ENCODE measurements at regions not wholly inside any gene's neighbourhood (a gene's known extent, or its start where the extent isn't known, plus 50 kb on each side); places are given as distances from the start of the nearest gene placed in this dataset.

DNA sequence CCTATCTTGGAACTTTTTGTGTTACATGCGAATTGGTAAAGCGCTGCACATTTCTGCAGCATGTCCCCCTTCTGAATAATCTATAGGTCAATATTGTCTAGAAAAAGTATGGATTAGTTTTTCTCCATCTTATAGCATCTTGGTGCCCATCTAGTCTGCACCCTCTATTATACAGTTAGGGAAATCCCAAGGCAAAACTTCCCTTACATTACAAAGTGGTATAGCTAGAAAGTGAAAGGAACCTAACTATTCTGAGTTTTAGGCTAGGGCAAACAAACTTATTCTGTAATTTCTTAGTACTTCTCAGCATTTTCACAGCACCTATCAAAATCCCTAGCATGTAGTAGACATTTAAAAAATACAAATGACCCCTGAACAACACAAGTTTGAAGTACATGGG is 133.5 kb upstream of the CCDC28A start:
- Mint-ChIP-seq H3K9me3 (no peaks in the 10 kb centered on the region), H3K27ac (no peak overlapping the region), H3K4me3 (no peak overlapping the region), H3K4me1 (peaks cover 8% of the 10 kb centered on the region), H3K36me3 (no peaks in the 10 kb centered on the region), H3K27me3 (ENCODE audit: low read depth) (no peaks in the 10 kb centered on the region)
- DNase-seq (ENCODE audit: low spot score) (no peak), ATAC-seq (no peak)
- ChIA-PET POLR2A (interaction anchor here (0.7 kb wide), 1 partner anchor 101 kb away, joined by 5 read pairs; no protein-coding TSS in a partner anchor), CTCF (interaction anchor here (0.6 kb wide), 1 partner anchor 60 kb away, joined by 7 read pairs; no protein-coding TSS in a partner anchor)
- TF ChIP-seq SMAD4 (CRISPR knock-in tag; IDR thresholded peaks at IDR 0.05), result no peak
- no peak for TF ChIP-seq OVOL2 (CRISPR knock-in tag; IDR thresholded peaks at IDR 0.05; ENCODE audit: borderline replicate concordance)
- TF ChIP-seq ZBTB21 (CRISPR knock-in tag; IDR thresholded peaks at IDR 0.05; ENCODE audit: borderline replicate concordance), result no peak

DNA sequence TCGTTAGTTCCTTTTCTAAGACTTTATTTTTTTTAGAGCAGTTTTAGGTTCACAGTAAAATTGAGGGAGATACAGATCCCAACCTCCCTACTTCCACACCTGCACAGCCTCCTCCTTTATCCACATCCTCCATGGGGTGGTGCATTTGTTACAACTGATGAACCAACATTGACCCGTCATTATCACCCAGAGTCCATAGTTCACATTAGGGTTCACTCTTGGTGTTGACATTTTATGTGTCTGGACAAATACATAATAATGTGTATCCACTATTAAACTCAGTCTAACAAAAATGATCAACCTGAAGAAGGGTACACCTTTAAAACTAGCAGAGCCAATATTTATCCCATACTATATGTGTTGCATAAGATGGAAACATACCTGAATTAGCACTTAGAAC is 130.4 kb upstream of the CCDC28A start:
- H3K4me1 Mint-ChIP-seq, result peaks cover 7% of the 10 kb centered on the region
- no peak for TF ChIP-seq GTF2I (CRISPR knock-in tag; conservative IDR thresholded peaks at IDR 0.05)
- no peak for TF ChIP-seq CDX4 (CRISPR knock-in tag; IDR thresholded peaks at IDR 0.05; ENCODE audit: borderline replicate concordance)
- TF ChIP-seq, protein P1, sequence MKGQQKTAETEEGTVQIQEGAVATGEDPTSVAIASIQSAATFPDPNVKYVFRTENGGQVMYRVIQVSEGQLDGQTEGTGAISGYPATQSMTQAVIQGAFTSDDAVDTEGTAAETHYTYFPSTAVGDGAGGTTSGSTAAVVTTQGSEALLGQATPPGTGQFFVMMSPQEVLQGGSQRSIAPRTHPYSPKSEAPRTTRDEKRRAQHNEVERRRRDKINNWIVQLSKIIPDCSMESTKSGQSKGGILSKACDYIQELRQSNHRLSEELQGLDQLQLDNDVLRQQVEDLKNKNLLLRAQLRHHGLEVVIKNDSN (CRISPR knock-in tag; IDR thresholded peaks at IDR 0.05), result no peak
- no peak for TF ChIP-seq JAZF1 (CRISPR knock-in tag; IDR thresholded peaks at IDR 0.05)
- no peak for DNase-seq (ENCODE audit: low spot score)
- ChIA-PET CTCF (no interaction called here), POLR2A (no interaction called here)
- H3K9me3 Mint-ChIP-seq, result no peaks in the 10 kb centered on the region
- H3K27ac Mint-ChIP-seq, result no peak overlapping the region
- no peak overlapping the region for H3K4me3 Mint-ChIP-seq
- no peaks in the 10 kb centered on the region for H3K27me3 Mint-ChIP-seq (ENCODE audit: low read depth)
- no peaks in the 10 kb centered on the region for H3K36me3 Mint-ChIP-seq
- ATAC-seq, result no peak

GRCh38 chr6:138645976-138646640 is 127.5 kb upstream of the CCDC28A start:
- no peak overlapping the region for H3K27ac Mint-ChIP-seq
- H3K4me3 Mint-ChIP-seq, result no peak overlapping the region
- ChIA-PET POLR2A (interaction anchor here (0.6 to 0.7 kb wide), 2 partner anchors 39 to 43 kb away, joined by 4 to 7 read pairs; no protein-coding TSS in a partner anchor), CTCF (no interaction called here)
- ATAC-seq, result no peak
- no peaks in the 10 kb centered on the region for H3K27me3 Mint-ChIP-seq (ENCODE audit: low read depth)
- no peaks in the 10 kb centered on the region for H3K36me3 Mint-ChIP-seq
- 0 out of 2 replicates have a peak, but pooled peaks cover 3% of the 10 kb centered on the region for H3K4me1 Mint-ChIP-seq
- no peaks in the 10 kb centered on the region for H3K9me3 Mint-ChIP-seq
- no peak for DNase-seq (ENCODE audit: low spot score)
- TF ChIP-seq TEAD4 (CRISPR knock-in tag; IDR thresholded peaks at IDR 0.05) (no peak), JUN (CRISPR knock-in tag; IDR thresholded peaks at IDR 0.05) (no peak), GABPB1 (CRISPR knock-in tag; IDR thresholded peaks at IDR 0.05) (no peak), ATF2 (CRISPR knock-in tag; IDR thresholded peaks at IDR 0.05; ENCODE audit: borderline replicate concordance, low read depth) (no peak), FOXP1 (CRISPR knock-in tag; IDR thresholded peaks at IDR 0.05; ENCODE audit: borderline replicate concordance) (no peak), E2F4 (CRISPR knock-in tag; IDR thresholded peaks at IDR 0.05; ENCODE audit: borderline replicate concordance, low read depth) (no peak), RORB (CRISPR knock-in tag; IDR thresholded peaks at IDR 0.05) (no peak)
- TF ChIP-seq, protein P2, sequence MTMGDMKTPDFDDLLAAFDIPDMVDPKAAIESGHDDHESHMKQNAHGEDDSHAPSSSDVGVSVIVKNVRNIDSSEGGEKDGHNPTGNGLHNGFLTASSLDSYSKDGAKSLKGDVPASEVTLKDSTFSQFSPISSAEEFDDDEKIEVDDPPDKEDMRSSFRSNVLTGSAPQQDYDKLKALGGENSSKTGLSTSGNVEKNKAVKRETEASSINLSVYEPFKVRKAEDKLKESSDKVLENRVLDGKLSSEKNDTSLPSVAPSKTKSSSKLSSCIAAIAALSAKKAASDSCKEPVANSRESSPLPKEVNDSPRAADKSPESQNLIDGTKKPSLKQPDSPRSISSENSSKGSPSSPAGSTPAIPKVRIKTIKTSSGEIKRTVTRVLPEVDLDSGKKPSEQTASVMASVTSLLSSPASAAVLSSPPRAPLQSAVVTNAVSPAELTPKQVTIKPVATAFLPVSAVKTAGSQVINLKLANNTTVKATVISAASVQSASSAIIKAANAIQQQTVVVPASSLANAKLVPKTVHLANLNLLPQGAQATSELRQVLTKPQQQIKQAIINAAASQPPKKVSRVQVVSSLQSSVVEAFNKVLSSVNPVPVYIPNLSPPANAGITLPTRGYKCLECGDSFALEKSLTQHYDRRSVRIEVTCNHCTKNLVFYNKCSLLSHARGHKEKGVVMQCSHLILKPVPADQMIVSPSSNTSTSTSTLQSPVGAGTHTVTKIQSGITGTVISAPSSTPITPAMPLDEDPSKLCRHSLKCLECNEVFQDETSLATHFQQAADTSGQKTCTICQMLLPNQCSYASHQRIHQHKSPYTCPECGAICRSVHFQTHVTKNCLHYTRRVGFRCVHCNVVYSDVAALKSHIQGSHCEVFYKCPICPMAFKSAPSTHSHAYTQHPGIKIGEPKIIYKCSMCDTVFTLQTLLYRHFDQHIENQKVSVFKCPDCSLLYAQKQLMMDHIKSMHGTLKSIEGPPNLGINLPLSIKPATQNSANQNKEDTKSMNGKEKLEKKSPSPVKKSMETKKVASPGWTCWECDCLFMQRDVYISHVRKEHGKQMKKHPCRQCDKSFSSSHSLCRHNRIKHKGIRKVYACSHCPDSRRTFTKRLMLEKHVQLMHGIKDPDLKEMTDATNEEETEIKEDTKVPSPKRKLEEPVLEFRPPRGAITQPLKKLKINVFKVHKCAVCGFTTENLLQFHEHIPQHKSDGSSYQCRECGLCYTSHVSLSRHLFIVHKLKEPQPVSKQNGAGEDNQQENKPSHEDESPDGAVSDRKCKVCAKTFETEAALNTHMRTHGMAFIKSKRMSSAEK (CRISPR knock-in tag; IDR thresholded peaks at IDR 0.05; ENCODE audit: borderline replicate concordance), result no peak
- TF ChIP-seq, protein P3, sequence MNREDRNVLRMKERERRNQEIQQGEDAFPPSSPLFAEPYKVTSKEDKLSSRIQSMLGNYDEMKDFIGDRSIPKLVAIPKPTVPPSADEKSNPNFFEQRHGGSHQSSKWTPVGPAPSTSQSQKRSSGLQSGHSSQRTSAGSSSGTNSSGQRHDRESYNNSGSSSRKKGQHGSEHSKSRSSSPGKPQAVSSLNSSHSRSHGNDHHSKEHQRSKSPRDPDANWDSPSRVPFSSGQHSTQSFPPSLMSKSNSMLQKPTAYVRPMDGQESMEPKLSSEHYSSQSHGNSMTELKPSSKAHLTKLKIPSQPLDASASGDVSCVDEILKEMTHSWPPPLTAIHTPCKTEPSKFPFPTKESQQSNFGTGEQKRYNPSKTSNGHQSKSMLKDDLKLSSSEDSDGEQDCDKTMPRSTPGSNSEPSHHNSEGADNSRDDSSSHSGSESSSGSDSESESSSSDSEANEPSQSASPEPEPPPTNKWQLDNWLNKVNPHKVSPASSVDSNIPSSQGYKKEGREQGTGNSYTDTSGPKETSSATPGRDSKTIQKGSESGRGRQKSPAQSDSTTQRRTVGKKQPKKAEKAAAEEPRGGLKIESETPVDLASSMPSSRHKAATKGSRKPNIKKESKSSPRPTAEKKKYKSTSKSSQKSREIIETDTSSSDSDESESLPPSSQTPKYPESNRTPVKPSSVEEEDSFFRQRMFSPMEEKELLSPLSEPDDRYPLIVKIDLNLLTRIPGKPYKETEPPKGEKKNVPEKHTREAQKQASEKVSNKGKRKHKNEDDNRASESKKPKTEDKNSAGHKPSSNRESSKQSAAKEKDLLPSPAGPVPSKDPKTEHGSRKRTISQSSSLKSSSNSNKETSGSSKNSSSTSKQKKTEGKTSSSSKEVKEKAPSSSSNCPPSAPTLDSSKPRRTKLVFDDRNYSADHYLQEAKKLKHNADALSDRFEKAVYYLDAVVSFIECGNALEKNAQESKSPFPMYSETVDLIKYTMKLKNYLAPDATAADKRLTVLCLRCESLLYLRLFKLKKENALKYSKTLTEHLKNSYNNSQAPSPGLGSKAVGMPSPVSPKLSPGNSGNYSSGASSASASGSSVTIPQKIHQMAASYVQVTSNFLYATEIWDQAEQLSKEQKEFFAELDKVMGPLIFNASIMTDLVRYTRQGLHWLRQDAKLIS (CRISPR knock-in tag; IDR thresholded peaks at IDR 0.05; ENCODE audit: borderline replicate concordance), result no peak

Data from WTC11 (cell line).